ENCODE measurements at regions not wholly inside any gene's neighbourhood (a gene's known extent, or its start where the extent isn't known, plus 50 kb on each side); places are given as distances from the start of the nearest gene placed in this dataset.

- no peak for TF ChIP-seq EP300 (IDR thresholded peaks at IDR 0.05)
- no peak for TF ChIP-seq CTCF (IDR thresholded peaks at IDR 0.05)
Observed at GRCh38 chr13:70385852-70386251, 277.6 kb upstream of the KLHL1 start.

Measured in ovary (tissue), 3 donors.